IPS-18c (cell line): ENCODE measurements at regions not wholly inside any gene's neighbourhood (a gene's known extent, or its start where the extent isn't known, plus 50 kb on each side); places are given as distances from the start of the nearest gene placed in this dataset.

Experiments
- H3K4me3 ChIP-seq: 2 replicates; pipeline ENCODE4 v1.7.0; 2013; ENCODE audit warnings: low read depth, mild to moderate bottlenecking, low read length, moderate library complexity; ENCODE audit not compliant: insufficient read depth
- H3K9me3 ChIP-seq: one replicate; pipeline ENCODE4 v1.6.1; 2013; ENCODE audit warnings: mild to moderate bottlenecking, low read length, moderate library complexity; ENCODE audit not compliant: control insufficient read depth, insufficient read depth

DNA sequence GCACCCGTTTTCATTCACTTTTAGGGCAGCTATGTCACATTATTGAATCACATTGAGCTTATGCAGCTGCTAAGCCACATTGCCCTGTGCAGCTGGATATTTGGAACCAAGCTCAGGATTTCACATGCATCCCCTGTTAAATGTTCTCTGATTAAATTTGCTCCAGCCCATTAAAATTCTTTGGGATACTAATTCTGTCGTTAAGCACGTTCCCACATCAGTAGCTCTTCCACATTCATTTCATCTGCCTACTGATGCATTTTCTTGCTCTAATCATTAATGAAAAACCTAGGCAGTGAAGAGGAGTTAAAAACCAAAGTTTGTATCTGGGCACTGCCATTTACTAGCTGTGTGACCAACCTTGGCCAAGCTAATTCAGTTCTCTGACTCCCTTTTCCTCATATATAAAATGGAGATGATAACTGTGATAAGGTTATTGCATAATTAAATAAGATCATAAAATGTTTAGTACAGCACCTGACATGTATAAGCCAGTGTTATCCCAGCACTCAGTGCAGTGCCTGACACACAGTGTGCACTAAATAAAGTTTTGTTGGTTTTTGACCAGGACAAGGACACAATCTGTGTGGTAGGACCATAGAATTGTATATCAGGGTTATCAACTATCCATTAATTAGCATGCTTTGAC is 222.2 kb upstream of the ATP11B start:
- Histone ChIP-seq H3K4me3 (no peak overlapping the region), H3K9me3 (no peaks in the 10 kb centered on the region)

DNA sequence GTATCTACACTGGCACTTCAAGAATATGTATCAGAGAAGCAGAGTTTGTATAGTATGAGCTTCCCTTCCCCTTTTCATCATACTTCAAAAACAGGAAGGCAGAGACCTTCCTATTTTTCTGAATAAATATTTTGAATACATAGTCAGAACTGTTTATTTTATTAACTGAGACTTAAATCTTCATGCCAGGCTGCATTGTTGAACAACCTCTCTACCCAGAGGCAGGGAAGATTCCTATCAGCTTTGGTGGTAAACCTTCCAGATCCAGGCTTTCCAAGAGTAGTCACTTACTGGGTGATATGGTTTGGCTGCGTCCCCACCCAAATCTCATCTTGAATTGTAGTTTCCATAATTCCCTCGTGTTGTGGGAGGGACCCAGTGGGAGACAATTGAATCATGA is 217.4 kb upstream of the ATP11B start:
- H3K9me3 ChIP-seq = no peaks in the 10 kb centered on the region
- no peak overlapping the region for H3K4me3 ChIP-seq

DNA sequence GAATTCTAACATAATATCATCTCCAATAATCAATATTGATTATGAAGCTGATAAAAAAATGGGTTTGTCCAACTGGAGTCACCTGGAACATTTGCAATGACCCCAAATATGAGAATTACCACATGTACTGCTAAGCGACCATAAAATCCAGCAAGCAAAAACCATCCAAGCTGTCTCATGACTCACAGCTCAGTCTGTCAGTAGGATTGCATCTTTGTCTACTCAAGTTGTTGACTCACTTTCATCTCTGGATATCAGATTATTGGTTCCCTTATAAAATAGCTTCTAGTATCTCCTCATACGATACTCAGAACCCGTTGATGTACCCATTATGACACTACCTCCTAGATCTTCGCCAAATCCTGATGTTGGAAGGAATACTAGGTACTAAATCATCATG is 209.8 kb upstream of the ATP11B start:
- Histone ChIP-seq H3K9me3 (no peaks in the 10 kb centered on the region), H3K4me3 (no peak overlapping the region)

DNA sequence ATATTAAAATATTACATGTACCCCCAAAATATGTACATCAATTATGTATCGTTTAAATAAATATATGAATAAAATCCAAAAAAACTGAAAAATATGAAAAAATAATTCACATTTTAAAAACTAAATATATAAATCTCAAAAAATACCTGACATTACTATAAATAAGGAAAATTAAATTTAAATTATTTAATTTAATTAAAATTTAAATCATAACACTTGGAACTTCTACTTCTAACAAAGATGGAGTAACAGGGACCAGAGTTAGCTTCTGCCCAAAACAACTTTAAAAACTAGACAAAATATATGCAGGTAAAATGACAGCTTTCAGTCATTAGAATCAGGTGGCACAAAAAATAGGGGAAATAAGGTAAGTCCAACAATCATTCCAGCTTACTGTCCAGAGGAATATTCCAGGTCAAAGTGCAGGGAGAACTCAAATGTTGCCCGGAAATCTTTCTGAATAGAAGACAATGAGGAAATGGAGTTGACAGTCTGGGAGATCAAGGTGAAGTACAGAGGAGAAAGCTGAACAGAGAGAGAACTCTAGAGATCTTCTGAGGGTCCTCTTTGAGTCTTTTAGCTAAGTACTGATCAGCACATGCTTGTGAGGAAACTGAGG is 207.7 kb upstream of the ATP11B start:
- Histone ChIP-seq H3K4me3 (no peak overlapping the region), H3K9me3 (no peaks in the 10 kb centered on the region)

DNA sequence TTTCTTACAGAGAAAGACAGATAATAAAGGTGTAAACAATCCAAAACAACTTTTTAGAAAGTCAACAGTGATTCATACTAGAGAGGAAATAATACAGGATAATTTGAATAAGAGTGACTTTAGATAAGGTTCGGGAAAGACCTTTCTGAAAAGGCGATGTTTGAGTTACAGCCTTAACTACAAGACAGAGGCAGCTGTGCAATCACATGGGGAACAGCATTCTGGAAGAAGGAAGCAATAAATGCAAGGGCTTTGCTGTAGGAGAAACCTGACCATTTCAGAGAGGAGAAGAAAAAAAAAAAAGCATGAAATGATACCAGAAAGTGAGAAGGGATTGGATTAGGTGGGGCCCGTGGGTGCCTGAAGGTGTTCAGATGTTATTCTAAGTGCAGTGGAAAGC is 200.6 kb upstream of the ATP11B start:
- Histone ChIP-seq H3K4me3 (no peak overlapping the region), H3K9me3 (no peaks in the 10 kb centered on the region)

DNA sequence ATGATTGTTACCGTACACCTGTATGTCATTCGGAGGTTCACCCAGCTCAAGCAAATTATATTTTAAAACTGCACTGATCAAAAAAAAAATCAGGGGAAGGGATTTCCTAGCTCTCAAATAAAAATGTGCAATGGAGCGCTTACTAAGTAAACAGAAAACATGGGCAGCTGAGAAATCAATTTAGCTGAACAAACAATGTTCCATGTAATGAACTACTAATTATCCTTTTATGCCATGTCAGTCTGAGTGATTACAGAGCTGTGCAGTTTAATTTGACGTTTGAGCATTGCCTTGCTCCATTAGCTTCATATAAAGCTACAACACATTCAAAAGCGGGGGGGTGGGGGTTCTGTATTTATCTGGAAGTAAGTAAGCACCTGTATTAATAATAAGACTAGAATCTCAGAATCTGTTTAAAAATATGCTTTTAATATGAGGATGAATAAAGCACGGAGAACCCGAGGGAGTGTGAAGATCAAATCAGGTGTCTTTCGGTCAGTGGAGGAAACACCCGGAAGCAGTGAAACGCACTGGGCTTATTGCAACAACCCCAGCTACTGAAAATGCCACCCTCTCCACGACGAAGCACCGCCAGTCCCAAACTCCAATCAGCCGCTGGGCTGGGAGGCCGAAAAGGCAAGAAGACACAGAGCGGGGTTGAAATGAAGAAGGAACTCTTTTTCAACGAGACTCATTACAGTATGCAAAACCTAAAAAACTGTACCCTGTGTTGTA is 196.5 kb upstream of the ATP11B start:
- Histone ChIP-seq H3K9me3 (no peaks in the 10 kb centered on the region), H3K4me3 (no peak overlapping the region)

DNA sequence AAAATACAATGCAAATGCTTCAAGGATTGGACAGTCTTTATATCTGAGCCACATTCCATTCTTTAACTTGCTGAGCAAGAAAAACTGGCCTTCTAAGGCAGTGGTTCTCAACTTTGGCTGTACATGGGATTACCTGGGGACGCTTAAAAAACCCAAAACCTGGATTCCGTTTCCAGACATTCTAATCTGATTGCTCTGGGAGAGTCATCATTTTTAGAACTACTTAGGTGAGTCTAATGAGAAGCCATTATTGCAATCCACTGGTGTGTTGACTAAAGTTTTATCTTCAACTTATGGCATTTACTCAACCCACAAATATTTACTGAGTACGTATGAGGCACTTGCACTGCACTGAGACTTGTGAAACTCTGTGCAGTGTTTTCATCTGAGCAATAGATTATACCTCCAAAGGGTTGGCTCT is 195.7 kb upstream of the ATP11B start:
- Histone ChIP-seq H3K4me3 (no peak overlapping the region), H3K9me3 (no peaks in the 10 kb centered on the region)

DNA sequence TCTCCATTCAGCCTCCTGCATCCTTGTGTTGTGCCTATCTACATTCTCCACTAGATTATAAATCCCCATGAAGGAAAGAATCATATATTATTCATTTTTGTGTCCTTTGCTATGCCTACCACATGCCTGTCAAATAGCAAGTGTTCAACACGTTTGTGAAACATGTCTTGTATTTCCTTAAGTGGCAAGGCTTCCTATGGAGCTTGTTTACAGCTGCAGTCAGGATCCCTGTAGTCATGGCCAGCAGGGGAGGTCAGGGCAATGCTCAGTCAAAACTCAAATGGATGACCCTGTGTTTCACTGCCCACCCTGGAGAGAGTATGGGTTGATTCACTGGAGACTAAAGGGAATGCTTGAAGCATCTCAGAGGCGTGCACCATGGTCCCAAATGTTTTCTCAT is 191.7 kb upstream of the ATP11B start:
- no peaks in the 10 kb centered on the region for H3K9me3 ChIP-seq
- H3K4me3 ChIP-seq = no peak overlapping the region

DNA sequence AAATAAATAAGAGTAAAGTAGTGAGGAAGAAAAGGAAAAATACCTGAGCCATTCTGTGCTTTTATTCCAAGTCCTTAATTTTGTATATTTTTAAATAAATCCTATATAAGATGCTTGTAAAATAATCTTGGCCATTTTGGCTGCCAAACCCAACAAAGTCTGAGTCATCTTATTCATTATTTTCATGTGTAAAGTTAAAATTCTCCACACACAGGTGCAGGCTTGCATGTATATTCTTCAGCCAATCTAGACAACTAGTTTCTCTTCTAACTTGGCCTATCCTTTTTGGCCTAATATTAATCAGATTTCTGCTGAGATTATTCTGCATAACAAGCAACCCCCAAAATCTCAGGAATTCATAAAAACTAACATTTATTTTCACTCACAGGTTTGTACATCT is 189.8 kb upstream of the ATP11B start:
- no peak overlapping the region for H3K4me3 ChIP-seq
- H3K9me3 ChIP-seq = no peaks in the 10 kb centered on the region

DNA sequence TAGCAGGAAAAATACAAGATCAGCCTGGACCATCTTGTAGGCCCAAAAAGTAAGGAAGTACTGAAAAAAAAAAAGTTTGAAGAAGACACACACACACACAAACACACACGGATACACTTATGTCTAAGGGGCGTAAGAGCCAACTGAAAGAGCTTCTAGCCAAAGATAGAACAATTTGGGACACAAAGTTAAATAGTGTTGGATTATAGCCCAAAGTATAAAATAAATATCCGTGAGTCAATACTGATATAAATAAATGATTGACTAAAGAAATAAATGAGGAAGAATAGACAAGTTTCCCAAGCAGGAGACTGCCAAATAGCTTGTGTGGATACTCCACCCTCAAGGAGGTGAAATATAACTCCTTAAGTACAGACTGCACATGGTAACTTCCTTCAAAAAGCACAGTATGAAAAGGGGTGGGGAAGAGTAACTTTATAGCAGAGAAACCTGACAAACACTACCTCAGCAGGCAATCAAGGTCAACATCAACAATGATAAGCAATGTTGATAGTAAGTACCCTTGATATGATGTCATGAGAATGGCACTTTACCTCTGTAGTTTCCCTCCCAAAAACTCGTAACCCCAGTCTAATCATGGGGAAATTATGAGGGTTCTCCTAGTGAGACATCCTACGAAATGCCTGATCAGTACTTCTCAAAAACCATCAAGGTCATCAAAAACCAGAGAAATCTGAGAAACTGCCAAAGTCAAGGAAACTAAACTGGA is 187.3 kb upstream of the ATP11B start:
- Histone ChIP-seq H3K4me3 (no peak overlapping the region), H3K9me3 (no peaks in the 10 kb centered on the region)

DNA sequence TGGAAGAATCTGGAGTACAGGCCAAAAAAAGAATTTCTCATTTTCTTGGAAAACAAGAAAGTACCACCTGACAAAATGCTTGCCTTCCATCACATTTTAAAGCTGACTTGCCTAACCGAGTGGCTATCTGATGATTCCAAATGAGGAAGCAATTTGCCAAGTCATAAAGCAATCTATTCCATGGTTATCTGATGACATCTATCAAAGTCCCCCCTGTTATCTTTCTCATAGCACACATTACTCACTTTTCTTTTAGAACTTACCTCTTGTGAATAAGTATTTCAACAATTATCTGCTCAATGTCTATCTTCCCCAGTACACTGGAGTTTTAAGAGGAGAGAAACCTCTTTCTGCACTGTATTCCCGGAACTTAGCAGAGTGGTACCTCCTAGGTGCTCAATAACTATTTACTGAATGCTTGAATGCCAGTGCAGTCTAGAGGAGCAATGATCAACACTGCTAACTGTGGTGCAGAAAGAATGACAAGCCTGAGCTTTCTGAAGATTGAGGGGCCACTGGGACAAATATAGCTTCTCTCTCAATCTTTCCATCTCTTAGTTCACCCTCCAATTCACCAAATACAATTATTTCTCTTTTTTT is 186.3 kb upstream of the ATP11B start:
- Histone ChIP-seq H3K4me3 (no peak overlapping the region), H3K9me3 (no peaks in the 10 kb centered on the region)

DNA sequence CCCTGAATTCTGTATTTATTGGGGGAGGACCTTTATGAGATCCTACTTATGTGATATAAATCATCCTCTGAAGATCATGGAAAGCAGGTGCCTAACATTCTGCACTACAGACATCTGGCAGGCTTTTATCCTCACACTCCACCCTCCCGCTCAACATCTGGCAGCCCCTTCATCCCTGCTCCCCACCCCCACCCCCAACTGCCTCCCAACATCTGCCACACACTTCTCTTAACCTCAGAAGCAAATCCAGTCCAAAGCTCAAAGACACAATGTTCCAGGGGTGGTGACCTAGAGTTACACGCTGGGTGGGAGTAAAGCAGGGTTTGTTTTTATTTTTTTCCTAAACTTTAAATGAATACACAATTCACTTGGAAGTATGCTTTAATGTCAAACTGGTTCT is 184.5 kb upstream of the ATP11B start:
- Histone ChIP-seq H3K9me3 (no peaks in the 10 kb centered on the region), H3K4me3 (no peak overlapping the region)

DNA sequence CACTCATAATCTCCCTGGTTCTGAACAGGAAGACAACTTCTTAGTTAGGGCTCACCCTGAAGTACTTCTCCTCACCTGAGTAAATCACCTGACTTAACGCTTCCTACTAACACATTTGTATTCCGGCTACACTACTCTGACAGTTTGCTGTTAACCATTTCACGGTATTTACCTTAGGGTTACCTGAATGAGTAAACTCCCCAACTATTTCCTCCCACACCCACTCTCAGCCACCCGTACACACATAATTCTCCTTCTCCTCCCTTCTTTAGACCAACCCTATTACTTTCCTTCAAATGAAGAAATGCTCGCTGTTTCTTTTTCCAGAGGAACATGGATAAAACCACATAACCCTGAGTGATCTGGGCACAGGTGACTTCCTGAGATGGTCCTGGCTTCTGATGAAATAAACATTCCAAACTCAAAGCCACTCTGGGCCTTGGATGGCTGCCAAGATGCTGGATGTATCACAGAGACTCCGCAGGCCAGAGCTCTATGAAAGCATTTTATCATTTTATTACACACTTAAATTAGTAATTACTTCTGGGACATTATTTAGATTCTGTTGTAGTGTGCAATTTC is 183.6 kb upstream of the ATP11B start:
- Histone ChIP-seq H3K4me3 (no peak overlapping the region), H3K9me3 (no peaks in the 10 kb centered on the region)

DNA sequence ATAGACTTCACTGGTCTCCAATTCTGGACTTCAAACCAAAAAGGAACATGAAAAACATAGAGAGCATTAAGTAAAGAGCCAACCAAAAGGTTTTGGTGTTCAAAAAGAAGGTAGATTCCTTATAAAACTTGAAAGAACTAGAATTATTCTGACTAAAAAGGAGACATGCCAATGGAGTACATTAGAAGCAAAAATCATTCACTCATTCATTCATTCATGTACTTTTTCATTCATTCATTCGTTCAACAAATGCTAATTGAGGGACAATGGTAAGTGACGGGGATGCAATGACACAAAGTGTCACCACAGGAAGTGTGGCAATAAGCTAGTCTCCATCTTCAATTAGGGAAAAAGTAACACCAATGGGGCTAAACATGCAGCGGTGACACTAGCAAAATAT is 181.0 kb upstream of the ATP11B start:
- H3K9me3 ChIP-seq = no peaks in the 10 kb centered on the region

DNA sequence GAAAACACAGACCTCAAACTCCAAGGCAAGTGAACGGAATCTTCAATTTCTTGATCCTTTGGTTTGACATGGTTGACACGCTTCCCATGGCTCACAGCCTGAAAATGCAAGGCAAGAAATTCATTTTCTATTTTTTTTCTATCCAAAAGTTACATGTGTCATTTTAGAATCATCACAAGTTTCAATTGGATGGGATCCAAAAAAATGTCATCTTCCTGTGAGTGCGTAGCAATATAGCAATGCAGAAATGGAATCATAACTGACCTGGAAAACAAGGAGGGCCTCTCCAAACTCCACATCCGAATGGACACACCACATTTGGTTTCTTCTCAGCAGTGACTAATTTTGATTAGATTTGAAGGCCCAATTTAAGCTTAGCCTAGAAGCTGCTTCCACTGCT is 175.8 kb upstream of the ATP11B start:
- Histone ChIP-seq H3K9me3 (no peaks in the 10 kb centered on the region), H3K4me3 (no peak overlapping the region)

More for the DNA sequence above, 181.0 kb upstream of the ATP11B start:
- H3K4me3 ChIP-seq = no peak overlapping the region

DNA sequence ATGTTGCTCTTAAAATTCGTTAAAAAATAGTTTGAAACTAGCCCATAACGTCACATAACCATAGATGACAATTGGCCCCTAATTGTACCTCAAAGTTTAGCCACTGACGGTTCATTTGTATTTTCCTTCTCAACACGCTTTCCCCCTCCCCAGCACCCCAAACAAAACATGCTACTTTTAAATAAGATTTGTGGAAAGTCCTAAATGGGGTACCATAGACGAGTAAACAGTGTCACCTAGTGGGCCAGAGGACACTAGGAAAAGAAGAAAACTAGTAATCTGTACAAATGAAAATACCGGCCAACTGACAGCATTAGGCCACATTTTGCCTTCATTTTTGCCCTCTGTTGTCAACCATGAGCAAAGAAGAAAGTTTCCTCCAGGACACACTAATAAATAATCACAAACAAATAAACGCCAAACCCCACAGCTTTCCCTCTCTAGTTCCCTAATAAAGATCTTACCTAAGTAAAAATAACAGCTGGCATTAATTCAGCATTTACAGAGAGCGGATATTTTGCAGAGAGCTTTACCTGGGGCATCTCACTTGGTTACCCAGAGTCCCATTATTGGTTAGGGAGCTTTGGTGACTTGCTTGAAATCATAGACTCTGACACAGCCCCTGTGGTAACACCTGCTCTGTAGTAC is 175.1 kb upstream of the ATP11B start:
- H3K4me3 ChIP-seq = no peak overlapping the region
- H3K9me3 ChIP-seq = no peaks in the 10 kb centered on the region
